ENCODE measurements at regions not wholly inside any gene's neighbourhood (a gene's known extent, or its start where the extent isn't known, plus 50 kb on each side); places are given as distances from the start of the nearest gene placed in this dataset.

DNA sequence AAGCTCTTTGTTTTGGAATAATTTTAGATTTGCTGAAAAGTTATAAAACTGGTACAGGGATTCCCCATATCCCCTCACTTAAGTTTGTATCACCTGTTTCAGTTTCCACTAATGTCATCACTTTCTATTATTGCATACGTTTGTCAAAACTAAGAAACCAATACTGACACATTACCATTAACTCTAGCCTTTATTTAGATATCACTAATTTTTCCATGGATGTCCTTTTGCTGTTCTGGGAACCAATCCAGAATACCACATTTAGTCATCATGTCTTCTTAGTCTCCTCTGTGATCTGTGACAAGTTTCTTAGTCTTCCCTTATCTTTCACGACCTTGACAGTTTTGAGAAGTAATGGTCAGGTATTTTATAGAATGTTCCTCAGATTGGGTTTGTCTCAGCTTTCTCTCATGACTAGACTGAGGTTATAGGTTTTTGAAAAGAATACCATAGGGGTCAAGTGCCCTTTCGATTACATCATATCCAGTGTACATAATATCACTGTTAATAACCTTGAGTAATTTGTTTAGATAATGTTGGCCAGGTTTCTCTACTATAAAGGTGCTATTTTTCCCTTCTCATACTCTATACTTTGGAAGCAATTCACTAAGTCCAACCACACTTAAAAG is 51.9 kb upstream of the NMUR2 start:
- Histone ChIP-seq H3K9me3 (no peaks in the 10 kb centered on the region), H3K27me3 (no peaks in the 10 kb centered on the region), H3K27ac (no peak overlapping the region), H3K4me1 (no peaks in the 10 kb centered on the region), H3K4me3 (no peak overlapping the region), H3K36me3 (no peaks in the 10 kb centered on the region)
- DNase-seq (no peak), ATAC-seq (ENCODE audit: low FRiP score in 2 of 2) (no peak)
- TF ChIP-seq, protein P1, sequence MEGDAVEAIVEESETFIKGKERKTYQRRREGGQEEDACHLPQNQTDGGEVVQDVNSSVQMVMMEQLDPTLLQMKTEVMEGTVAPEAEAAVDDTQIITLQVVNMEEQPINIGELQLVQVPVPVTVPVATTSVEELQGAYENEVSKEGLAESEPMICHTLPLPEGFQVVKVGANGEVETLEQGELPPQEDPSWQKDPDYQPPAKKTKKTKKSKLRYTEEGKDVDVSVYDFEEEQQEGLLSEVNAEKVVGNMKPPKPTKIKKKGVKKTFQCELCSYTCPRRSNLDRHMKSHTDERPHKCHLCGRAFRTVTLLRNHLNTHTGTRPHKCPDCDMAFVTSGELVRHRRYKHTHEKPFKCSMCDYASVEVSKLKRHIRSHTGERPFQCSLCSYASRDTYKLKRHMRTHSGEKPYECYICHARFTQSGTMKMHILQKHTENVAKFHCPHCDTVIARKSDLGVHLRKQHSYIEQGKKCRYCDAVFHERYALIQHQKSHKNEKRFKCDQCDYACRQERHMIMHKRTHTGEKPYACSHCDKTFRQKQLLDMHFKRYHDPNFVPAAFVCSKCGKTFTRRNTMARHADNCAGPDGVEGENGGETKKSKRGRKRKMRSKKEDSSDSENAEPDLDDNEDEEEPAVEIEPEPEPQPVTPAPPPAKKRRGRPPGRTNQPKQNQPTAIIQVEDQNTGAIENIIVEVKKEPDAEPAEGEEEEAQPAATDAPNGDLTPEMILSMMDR (IDR thresholded peaks at IDR 0.05): no peak
- TF ChIP-seq EP300 (IDR thresholded peaks at IDR 0.05) (no peak), POLR2AphosphoS5 (IDR thresholded peaks at IDR 0.05) (no peak), POLR2A (IDR thresholded peaks at IDR 0.05) (no peak)
- WGBS, 2 donors: 71 to 73% methylated on average over 3 of the region's 3 CpGs

DNA sequence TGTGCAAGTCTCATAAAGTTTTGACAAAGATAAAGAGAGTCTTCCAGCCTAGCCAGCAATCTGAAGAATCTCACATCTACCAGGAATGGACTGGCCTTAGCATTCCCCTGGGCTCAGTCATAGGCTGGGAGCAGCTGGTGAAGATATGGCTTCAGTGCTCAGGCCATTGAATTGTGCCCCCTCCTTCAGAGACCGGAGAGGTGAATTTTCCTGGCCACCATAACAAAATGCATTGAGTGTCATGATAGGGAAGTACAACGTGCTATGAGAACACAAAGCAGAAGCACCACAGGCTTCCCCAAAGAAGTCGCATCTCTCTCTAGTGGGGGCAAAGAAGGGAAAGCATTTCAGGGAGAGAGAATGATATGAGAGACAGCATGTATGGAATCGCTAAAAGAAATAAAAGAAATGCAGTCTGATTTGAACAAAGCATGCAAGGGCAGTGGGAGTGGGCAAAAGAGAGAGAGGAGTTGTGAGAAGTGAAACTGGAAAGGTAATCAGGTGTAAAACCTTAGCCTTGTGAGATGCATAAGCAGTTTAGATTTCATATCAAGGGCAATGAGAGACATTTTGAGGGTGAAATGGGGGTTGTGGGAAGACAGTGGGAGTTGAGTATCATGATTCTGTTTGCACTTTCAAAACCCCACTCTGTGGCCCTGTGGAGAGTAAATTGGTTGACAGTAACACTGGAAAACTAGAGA is 57.1 kb upstream of the NMUR2 start:
- H3K9me3 ChIP-seq: no peaks in the 10 kb centered on the region
- H3K36me3 ChIP-seq: no peaks in the 10 kb centered on the region
- WGBS, 2 donors: 79 to 89% methylated on average over 4 of the region's 4 CpGs

DNA sequence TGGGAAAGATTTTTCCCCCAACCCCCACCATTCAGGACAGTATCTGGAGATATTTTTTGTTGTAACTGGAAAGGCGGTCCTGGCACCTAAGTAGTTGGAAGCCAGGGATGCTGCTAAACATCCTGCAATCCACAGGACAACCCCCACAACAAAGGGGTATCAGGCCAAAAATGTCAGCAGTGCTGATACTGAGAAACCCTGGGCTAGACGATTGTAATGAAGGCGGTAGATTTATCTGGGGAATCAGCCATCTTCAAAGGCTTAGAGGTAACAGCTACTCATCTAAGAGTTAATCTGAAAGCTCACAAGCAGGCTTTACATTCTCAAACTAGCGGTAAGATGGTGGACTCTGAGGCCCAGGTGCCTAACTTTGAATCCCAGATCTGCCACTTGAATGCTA is 59.0 kb upstream of the NMUR2 start:
- no peaks in the 10 kb centered on the region for H3K4me1 ChIP-seq
- no peaks in the 10 kb centered on the region for H3K9me3 ChIP-seq
- DNase-seq (no peak), ATAC-seq (ENCODE audit: low FRiP score in 2 of 2) (no peak)
- no peaks in the 10 kb centered on the region for H3K27me3 ChIP-seq
- 92 to 100% methylated on average over 3 to 4 of the region's 4 CpGs for WGBS, 2 donors
- no peak overlapping the region for H3K27ac ChIP-seq
- H3K36me3 ChIP-seq: no peaks in the 10 kb centered on the region
- H3K4me3 ChIP-seq: no peak overlapping the region
- no peak for TF ChIP-seq POLR2AphosphoS5 (IDR thresholded peaks at IDR 0.05)
- TF ChIP-seq POLR2A (IDR thresholded peaks at IDR 0.05): no peak
- TF ChIP-seq, protein P1 (IDR thresholded peaks at IDR 0.05): no peak
- TF ChIP-seq EP300 (IDR thresholded peaks at IDR 0.05): no peak

More for the DNA sequence above, 57.1 kb upstream of the NMUR2 start:
- ATAC-seq (ENCODE audit: low FRiP score in 2 of 2): no peak
- TF ChIP-seq, protein P1 (IDR thresholded peaks at IDR 0.05): no peak
- TF ChIP-seq POLR2AphosphoS5 (IDR thresholded peaks at IDR 0.05): no peak
- no peak for DNase-seq
- Histone ChIP-seq H3K27ac (no peak overlapping the region), H3K27me3 (no peaks in the 10 kb centered on the region), H3K4me3 (no peak overlapping the region), H3K4me1 (no peaks in the 10 kb centered on the region)

DNA sequence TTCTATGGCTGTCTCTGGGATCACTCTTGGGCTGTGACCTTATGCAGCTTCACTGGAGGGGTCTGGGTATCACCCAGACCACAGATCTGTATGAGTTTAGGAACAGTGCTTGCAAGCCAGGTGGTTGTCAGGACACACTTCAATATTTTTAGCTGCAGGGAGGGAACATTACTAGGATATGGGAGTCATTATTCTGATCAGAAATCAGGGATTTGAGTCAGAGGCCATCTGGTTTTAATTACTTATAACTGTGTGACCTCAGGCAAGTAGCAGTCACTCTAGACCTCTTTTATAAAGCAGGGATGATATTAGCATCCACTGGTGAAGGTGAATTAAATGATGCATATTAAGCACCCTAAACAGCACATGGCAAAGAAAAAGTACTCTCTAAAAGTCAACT is 60.1 kb upstream of the NMUR2 start:
- DNase-seq (no peak), ATAC-seq (ENCODE audit: low FRiP score in 2 of 2) (no peak)
- Histone ChIP-seq H3K4me3 (no peak overlapping the region), H3K27me3 (no peaks in the 10 kb centered on the region), H3K27ac (no peak overlapping the region), H3K36me3 (no peaks in the 10 kb centered on the region), H3K9me3 (no peaks in the 10 kb centered on the region), H3K4me1 (no peaks in the 10 kb centered on the region)
- no peak for TF ChIP-seq EP300 (IDR thresholded peaks at IDR 0.05)
- no peak for TF ChIP-seq POLR2A (IDR thresholded peaks at IDR 0.05)
- no peak for TF ChIP-seq POLR2AphosphoS5 (IDR thresholded peaks at IDR 0.05)
- TF ChIP-seq, protein P1 (IDR thresholded peaks at IDR 0.05): no peak

Measured in upper lobe of left lung (tissue), 6 donors.